GM12892 (cell line): ENCODE measurements at regions not wholly inside any gene's neighbourhood (a gene's known extent, or its start where the extent isn't known, plus 50 kb on each side); places are given as distances from the start of the nearest gene placed in this dataset.

Source experiments
- POLR2A ChIP-seq: IDR thresholded peaks from 2 replicates; pipeline ENCODE4 v1.6.1; 2011; ENCODE audit warnings: low read depth, low read length, control low read depth
- TAF1 ChIP-seq: IDR thresholded peaks from 2 replicates; pipeline ENCODE4 v1.6.1; 2011; ENCODE audit warnings: low read depth, mild to moderate bottlenecking, control low read depth, low read length, borderline replicate concordance

GRCh38 chr12:124174451-124175348 is 120.2 kb upstream of the RFLNA start:
- TF ChIP-seq TAF1 (no peak), POLR2A (no peak)
